RWPE1 (cell line): ENCODE measurements at regions not wholly inside any gene's neighbourhood (a gene's known extent, or its start where the extent isn't known, plus 50 kb on each side); places are given as distances from the start of the nearest gene placed in this dataset.

Experiments used
- CTCF ChIA-PET: fragments of 350-600 bp; sonication (Branson Sonifier 250); formaldehyde crosslinking; extraction: SDS; loops from one replicate; lab custom pipeline; 2021; lab: Yijun Ruan, JAX
- POLR2A ChIA-PET: fragments of 400-600 bp; formaldehyde crosslinking; extraction: SDS; loops from one replicate; lab custom pipeline; 2020; ENCODE audit warnings: antibody characterized with exemption; ENCODE audit not compliant: low non-redundant PET; lab: Yijun Ruan, JAX
- DNase-seq: peaks from one replicate; pipeline ENCODE4 v3.0.0; 2012; ENCODE audit warnings: low spot score
- H3K27ac ChIP-seq: fragments of 450-650 bp; 2 replicates; pipeline ENCODE4 v1.5.1; 2017
- CTCF ChIP-seq: fragments of 450-650 bp; conservative IDR thresholded peaks from 2 replicates; pipeline ENCODE4 v1.5.1; 2017; ENCODE audit warnings: low read depth, mild to moderate bottlenecking

GRCh38 chr1:196094821-196095220 lies 513.4 kb downstream of the KCNT2 start:
- POLR2A ChIA-PET, result no interaction called here
- CTCF ChIA-PET, result no interaction called here
- no peak overlapping the region for H3K27ac ChIP-seq
- no peak for TF ChIP-seq CTCF
- DNase-seq, result no peak

- ChIA-PET POLR2A (no interaction called here), CTCF (interaction anchor here (0.7 to 1.8 kb wide), 2 partner anchors 16 to 19 kb away, joined by 3 to 7 read pairs; no protein-coding TSS in a partner anchor)
- no peak for TF ChIP-seq CTCF
- DNase-seq, result no peak
- no peak overlapping the region for H3K27ac ChIP-seq
Observed at GRCh38 chr1:196091397-196092135, 516.7 kb downstream of the KCNT2 start.

GRCh38 chr1:196090226-196090625 lies 518.0 kb downstream of the KCNT2 start:
- no peak overlapping the region for H3K27ac ChIP-seq
- ChIA-PET CTCF (interaction anchor here (0.6 to 1.8 kb wide), 4 partner anchors 9 to 220 kb away, joined by 3 to 7 read pairs (median 4); no protein-coding TSS in a partner anchor), POLR2A (no interaction called here)
- TF ChIP-seq CTCF, result no peak
- DNase-seq, result no peak

- TF ChIP-seq CTCF, result no peak
- ChIA-PET POLR2A (no interaction called here), CTCF (interaction anchor here (1.1 kb wide), 1 partner anchor 148 kb away, joined by 3 read pairs; no protein-coding TSS in a partner anchor)
- no peak for DNase-seq
- no peak overlapping the region for H3K27ac ChIP-seq
Observed at GRCh38 chr1:196088541-196088940, 519.7 kb downstream of the KCNT2 start.

- no peak for TF ChIP-seq CTCF
- CTCF ChIA-PET, result interaction anchor here (0.6 to 0.7 kb wide), 4 partner anchors 10 to 405 kb away, joined by 3 to 8 read pairs (median 3); no protein-coding TSS in a partner anchor
- peak; percentile 44 for DNase-seq
- POLR2A ChIA-PET, result no interaction called here
- no peak overlapping the region for H3K27ac ChIP-seq
Observed at GRCh38 chr1:196078691-196079090, 529.5 kb downstream of the KCNT2 start.

- ChIA-PET CTCF (interaction anchor here (0.6 to 1.9 kb wide), 5 partner anchors 8 to 852 kb away, joined by 3 to 7 read pairs (median 3); no protein-coding TSS in a partner anchor), POLR2A (no interaction called here)
- no peak for TF ChIP-seq CTCF
- no peak for DNase-seq
- no peak overlapping the region for H3K27ac ChIP-seq
Observed at GRCh38 chr1:196075621-196076020, 532.6 kb downstream of the KCNT2 start.
